HG03460 (cell line): ENCODE measurements at regions not wholly inside any gene's neighbourhood (a gene's known extent, or its start where the extent isn't known, plus 50 kb on each side); places are given as distances from the start of the nearest gene placed in this dataset.

ENCODE experiments used
- ATAC-seq: cut with Tn5 transposase; IDR thresholded peaks from one replicate; pipeline ENCODE4 v1.9.1; 2021; ENCODE audit not compliant: unreplicated experiment

DNA sequence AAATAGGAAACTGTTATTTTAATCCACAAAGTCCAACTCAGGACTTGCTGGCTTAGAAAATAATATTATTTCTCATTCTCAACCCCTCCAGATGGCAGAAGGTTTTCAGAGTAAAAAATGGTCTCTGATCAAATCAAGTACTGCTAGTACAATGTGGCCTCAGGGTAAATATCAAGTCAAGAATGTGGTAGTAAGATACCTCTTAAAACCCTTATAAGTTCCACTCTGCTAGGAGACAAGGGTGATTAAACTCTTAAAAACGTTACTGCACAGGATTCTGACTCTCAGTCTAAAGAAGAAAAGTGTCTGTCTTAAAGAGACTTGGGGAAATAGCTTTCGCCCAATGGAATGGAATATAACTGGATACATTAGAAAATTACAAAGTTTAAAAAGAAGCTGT is 120.8 kb upstream of the PDE4D start:
- no peak for ATAC-seq

DNA sequence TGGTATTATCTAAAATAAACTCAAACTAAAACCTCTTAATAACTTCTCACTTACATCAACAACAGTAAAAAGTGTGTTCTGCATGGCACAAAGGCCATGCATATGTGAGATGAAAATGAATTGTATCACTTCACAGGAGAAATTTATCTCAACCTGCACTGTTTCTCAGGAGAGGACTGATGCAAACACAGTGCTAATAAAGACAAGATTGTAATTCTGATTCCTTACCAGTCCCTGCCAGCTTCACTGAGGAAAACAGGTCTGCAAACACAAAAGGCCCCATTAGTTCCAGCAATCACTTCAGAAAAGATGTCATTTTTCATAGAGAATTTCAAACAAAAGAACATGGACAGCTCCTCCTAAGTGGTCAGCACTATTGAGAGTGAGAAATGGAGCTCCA is 117.3 kb upstream of the PDE4D start:
- no peak for ATAC-seq

DNA sequence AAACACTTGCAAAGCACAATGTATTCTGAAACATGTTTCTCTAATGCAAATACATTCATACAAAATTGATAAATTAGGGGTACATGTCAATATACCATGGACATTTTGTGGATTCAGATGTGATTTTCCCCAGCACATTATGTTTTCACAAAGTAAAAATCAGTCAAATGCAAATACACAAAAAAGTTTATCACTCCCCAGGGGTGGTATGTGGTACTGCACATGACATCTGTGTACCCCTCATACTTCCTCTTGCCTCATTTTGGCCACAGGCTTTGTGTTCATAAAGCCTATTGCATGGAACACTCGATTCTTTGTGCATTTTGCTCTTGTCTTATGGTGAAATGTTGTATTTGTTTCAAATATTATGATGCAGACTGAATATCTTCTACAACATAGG is 116.8 kb upstream of the PDE4D start:
- no peak for ATAC-seq

DNA sequence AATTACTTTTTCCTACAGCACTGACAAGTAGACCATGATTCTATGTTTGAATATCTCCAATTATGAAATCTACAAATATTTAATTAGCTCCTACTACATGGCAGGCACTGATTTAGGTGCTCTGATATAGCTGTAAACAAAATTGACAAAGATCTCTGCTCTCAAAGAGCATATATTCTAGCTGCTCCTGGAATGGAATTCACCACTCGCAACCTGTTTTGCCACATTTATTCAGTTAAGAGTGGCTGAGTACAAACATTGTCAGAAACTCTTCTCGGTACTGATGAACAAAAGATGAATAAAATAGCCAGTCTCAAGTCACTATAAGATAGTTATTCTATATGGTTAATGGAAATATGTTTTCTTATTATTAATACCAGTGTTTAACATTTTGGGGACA is 114.2 kb upstream of the PDE4D start:
- ATAC-seq, result no peak

DNA sequence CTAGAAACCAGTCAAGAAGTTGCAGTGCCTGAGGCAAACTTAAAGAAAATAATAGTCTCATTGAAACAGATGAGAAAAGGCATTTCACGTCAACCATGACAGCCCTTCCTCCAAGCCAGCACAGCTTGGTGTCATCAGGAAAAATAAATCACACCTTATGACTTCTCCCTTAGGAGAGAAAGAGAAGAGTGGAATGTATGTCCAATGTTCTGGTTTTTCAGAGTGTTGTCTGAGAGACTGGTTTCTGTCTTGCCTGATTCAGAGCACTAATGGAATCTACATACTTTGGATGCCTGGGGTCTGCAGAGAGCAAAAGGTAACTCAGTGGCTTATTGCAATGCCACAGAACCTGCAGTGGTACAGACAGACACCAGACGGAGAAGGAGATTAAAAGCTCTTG is 105.5 kb upstream of the PDE4D start:
- no peak for ATAC-seq

DNA sequence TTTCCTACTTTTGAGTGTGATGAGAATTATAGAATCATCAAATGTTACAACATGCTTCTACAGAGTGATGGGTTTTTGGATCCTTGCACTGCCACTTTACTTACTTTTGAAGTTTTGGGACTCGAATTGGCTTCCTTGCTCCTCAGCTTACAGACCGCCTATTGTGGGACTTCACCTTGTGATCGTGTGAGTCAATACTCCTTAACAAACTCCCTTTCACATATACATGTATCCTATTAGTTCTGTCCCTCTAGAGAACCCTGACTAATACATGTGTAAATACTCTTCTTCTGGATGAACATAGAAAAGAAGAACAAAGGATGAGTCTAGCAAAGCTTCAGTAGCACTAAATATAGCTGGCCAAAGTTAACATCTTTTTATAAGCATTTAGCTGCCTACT is 98.7 kb upstream of the PDE4D start:
- no peak for ATAC-seq

DNA sequence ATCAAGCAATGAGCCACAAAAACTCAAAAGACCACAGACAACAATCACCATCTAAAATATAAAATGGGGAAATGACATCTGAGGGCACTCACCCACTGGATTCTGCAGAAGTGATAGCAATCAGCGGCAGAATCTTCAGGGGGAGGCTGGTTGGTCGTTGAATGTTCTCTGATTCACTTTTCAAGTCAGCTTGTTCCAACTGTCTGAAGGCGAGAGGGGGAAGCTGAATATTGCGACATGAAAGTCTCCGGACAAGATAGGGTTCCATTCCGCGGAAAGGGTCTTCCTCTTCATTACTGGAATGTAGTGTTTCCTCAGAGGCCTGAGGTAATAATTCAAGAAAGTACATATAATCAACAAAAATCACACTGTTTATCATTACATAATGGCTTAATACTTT is 94.9 kb upstream of the PDE4D start:
- ATAC-seq, result no peak

DNA sequence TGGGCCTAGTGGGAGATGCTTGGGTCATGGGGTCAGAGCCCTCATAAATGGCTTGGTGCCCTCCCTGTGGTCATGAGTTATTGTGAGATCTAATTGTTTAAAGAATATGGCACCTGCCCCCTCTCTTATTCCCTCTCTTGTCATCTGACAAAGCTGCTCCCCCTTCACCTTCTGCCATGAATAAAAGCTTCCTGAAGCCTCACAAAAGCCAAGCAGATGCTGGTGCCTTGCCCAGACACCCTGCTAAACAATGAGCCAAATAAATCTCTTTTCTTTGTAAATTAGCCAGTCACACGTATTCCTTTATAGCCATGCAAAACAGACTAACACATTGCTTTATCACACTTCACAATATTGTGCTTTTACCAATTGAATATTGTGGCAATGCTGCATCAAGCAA is 82.8 kb upstream of the PDE4D start:
- no peak for ATAC-seq

DNA sequence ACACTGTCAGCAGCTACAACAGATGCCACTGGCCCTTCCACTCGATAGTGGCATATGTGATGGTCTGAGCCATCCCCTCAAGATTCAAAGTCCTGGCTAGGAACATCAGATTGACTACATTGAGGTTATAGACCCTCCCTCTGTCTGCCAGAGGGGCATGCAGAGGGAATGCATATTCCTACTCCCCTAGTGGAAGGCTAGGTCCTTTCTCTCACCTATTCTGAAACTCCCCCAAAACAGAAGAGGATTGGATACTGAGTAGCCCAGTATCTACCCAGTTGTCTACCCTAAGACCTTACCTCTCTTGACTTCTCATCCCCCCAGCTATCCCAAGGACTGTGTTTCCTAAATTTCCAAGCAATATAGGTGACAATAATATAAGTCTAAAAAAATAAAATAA is 78.5 kb upstream of the PDE4D start:
- no peak for ATAC-seq

DNA sequence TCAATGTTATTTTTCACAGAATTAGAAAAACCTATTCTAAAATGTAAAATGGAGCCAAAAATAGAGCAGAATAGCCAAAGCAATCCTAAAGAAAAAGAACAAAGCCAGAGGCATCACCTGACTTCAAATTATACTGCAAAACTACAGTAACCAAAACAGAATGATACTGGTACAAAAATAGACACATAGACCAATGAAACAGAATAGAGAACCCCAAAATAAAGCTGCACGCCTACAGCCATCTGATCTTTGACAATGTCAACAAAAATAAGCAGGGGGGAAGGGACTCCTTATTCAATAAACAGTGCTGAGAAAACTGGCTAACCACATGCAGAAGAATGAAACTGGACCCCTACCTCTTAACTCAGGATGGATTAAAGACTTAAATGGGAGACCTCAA is 65.8 kb upstream of the PDE4D start:
- ATAC-seq, result no peak

DNA sequence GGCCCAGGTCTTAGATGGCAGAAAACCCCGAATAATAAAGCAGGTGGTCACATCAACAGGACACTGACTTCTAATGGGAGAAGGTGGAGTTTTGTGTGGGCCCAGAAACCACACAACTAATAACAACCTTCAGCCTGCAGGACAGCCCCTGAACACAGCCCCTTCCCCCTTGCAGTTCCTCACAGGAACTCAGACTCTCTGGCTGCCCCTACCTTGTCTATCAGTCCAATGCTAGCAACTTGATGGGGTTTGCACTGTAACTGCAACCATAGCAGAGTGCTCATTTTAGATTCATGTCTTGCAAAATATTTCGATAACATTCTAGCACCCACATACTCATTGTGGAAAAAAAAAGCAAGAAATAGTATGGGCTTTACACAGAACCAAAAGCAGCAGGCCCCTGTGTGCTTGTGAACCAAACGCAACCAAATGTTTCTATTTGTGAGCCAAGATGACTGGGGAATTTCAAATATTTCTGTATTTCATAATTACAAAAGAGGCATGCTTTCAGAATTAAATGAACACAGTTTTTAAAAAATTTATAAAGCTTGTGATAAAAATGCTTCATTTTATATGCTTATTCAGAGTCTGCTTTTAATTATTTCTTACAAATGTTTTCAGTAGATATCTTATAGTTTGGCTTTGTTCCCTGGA is 62.7 kb upstream of the PDE4D start:
- ATAC-seq, result no peak

DNA sequence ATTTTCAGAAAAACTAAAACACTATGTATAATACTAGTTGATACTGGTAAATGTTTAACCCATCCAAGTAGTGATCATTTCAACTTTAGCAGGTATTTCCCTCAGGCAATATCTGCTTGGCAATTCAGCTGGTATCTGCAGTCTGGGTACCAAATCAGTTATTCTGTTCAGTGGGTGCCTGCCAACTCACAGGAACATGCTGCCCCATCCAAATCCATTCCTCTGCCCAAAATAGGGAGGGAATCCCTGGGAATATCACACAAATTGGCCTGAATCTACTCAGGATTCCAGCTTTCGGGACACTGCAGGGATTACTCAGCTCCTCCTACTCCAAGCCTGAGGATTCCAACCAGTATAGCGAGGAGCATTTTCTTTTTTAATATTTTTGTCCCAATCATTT is 61.7 kb upstream of the PDE4D start:
- no peak for ATAC-seq

DNA sequence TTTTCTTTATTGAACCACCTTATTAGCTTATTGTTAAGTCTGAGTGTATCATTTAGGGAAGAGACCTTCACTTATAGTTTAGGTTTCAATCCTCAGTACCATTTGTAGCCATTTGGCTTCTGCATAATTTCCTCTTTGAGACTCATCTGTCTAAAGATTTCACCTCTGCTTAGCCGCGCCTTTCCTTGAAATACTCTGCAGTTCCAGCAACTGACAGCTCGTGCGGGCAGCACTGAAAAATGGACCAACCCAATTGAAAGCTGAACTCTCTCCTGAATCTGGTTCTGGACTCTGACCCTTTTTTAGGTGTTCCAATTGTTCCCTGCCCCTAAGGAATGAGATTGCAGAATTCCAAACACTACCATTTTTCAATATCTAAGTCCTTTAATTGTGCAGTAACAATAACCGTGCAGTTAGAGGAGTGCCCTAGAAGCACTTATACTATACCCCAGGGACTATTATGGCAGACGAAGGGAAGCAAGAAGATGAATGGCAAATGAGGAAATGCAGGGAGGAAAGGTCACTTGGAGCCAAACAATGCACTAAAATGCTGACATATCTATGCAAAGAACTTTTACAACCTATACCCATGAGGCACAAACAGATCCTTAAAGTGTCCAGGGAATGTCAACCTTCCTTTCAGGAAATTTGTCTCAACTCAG is 50.1 kb upstream of the PDE4D start:
- ATAC-seq, result no peak
